ENCODE measurements at regions not wholly inside any gene's neighbourhood (a gene's known extent, or its start where the extent isn't known, plus 50 kb on each side); places are given as distances from the start of the nearest gene placed in this dataset.

- Histone ChIP-seq H3K27me3 (ENCODE audit: control insufficient read depth, insufficient read depth, low read length) (no peaks in the 10 kb centered on the region), H3K27ac (ENCODE audit: low read depth, low read length) (no peak overlapping the region), H3K9me3 (ENCODE audit: control insufficient read depth, insufficient read depth, low read length) (no peaks in the 10 kb centered on the region), H3K4me3 (ENCODE audit: low read depth, low read length) (no peak overlapping the region)
- POLR2A ChIA-PET, result no interaction called here
- CTCF ChIA-PET, result no interaction called here
- DNase-seq (ENCODE audit: low read depth, low spot score), result no peak
- TF ChIP-seq CTCF (IDR thresholded peaks at IDR 0.05; ENCODE audit: low read depth, low read length), result no peak
These were observed 113.7 kb upstream of the SLITRK1 start for GRCh38 chr13:83995930-83996329.

GRCh38 chr13:83992566-83993358, 110.5 kb upstream of the SLITRK1 start:
- no peak for TF ChIP-seq CTCF (IDR thresholded peaks at IDR 0.05; ENCODE audit: low read depth, low read length)
- H3K27me3 ChIP-seq (ENCODE audit: control insufficient read depth, insufficient read depth, low read length), result no peaks in the 10 kb centered on the region
- ChIA-PET POLR2A (no interaction called here), CTCF (no interaction called here)
- H3K4me3 ChIP-seq (ENCODE audit: low read depth, low read length), result no peak overlapping the region
- no peaks in the 10 kb centered on the region for H3K9me3 ChIP-seq (ENCODE audit: control insufficient read depth, insufficient read depth, low read length)
- DNase-seq (ENCODE audit: low read depth, low spot score), result no peak
- no peak overlapping the region for H3K27ac ChIP-seq (ENCODE audit: low read depth, low read length)

- Histone ChIP-seq H3K27ac (ENCODE audit: low read depth, low read length) (no peak overlapping the region), H3K4me3 (ENCODE audit: low read depth, low read length) (no peak overlapping the region), H3K27me3 (ENCODE audit: control insufficient read depth, insufficient read depth, low read length) (no peaks in the 10 kb centered on the region), H3K9me3 (ENCODE audit: control insufficient read depth, insufficient read depth, low read length) (no peaks in the 10 kb centered on the region)
- POLR2A ChIA-PET, result no interaction called here
- CTCF ChIA-PET, result no interaction called here
- TF ChIP-seq CTCF (IDR thresholded peaks at IDR 0.05; ENCODE audit: low read depth, low read length), result no peak
- DNase-seq (ENCODE audit: low read depth, low spot score), result no peak
These were observed 105.1 kb upstream of the SLITRK1 start for GRCh38 chr13:83987394-83987793.

GRCh38 chr13:83984793-83985192, 102.5 kb upstream of the SLITRK1 start:
- no peak overlapping the region for H3K4me3 ChIP-seq (ENCODE audit: low read depth, low read length)
- no peak for TF ChIP-seq CTCF (IDR thresholded peaks at IDR 0.05; ENCODE audit: low read depth, low read length)
- H3K27ac ChIP-seq (ENCODE audit: low read depth, low read length), result no peak overlapping the region
- ChIA-PET POLR2A (no interaction called here), CTCF (no interaction called here)
- no peaks in the 10 kb centered on the region for H3K9me3 ChIP-seq (ENCODE audit: control insufficient read depth, insufficient read depth, low read length)
- no peaks in the 10 kb centered on the region for H3K27me3 ChIP-seq (ENCODE audit: control insufficient read depth, insufficient read depth, low read length)
- DNase-seq (ENCODE audit: low read depth, low spot score), result no peak

GRCh38 chr13:83980331-83980730, 98.1 kb upstream of the SLITRK1 start:
- Histone ChIP-seq H3K9me3 (ENCODE audit: control insufficient read depth, insufficient read depth, low read length) (no peaks in the 10 kb centered on the region), H3K27ac (ENCODE audit: low read depth, low read length) (no peak overlapping the region), H3K4me3 (ENCODE audit: low read depth, low read length) (no peak overlapping the region), H3K27me3 (ENCODE audit: control insufficient read depth, insufficient read depth, low read length) (no peaks in the 10 kb centered on the region)
- POLR2A ChIA-PET, result no interaction called here
- TF ChIP-seq CTCF (IDR thresholded peaks at IDR 0.05; ENCODE audit: low read depth, low read length), result no peak
- no peak for DNase-seq (ENCODE audit: low read depth, low spot score)
- CTCF ChIA-PET, result no interaction called here
